IMR-90 (cell line): ENCODE measurements at regions not wholly inside any gene's neighbourhood (a gene's known extent, or its start where the extent isn't known, plus 50 kb on each side); places are given as distances from the start of the nearest gene placed in this dataset.

Experiments used
- ATAC-seq: fragments of 200-7000 bp; cut with Tn5 transposase; 2 replicates; pipeline ENCODE4 v1.9.1; 2020; ENCODE audit warnings: low read depth, mild to moderate bottlenecking, moderate library complexity
- BruUV-seq: library from RNA; stranded (reverse); fragments of 400-500 nt; replicated peaks from 2 replicates; lab custom pipeline; 2021; lab: Mats Ljungman, UMichigan
- CTCF ChIA-PET: fragments of 300-600 bp; formaldehyde crosslinking; extraction: SDS; loops from one replicate; lab custom pipeline; 2021; ENCODE audit warnings: antibody characterized with exemption; lab: Yijun Ruan, JAX
- POLR2A ChIA-PET: fragments of 300-600 bp; sonication (Branson Sonifier 250); formaldehyde crosslinking; loops from one replicate; lab custom pipeline; 2022; ENCODE audit warnings: antibody characterized with exemption; ENCODE audit not compliant: unreplicated experiment; lab: Charles Lee
- DNase-seq: peaks from one replicate; pipeline ENCODE4 v3.0.0; 2013
- H2AFZ ChIP-seq: replicated peaks from 2 replicates; pipeline ENCODE3; 2013; ENCODE audit warnings: low read length, mild to moderate bottlenecking; ENCODE audit not compliant: poor library complexity
- H2AK5ac ChIP-seq: 2 replicates; pipeline ENCODE4 v1.6.1; 2013; ENCODE audit warnings: low read depth, low read length, inconsistent platforms
- H2AK9ac ChIP-seq: replicated peaks from 2 replicates; pipeline ENCODE3; 2013; ENCODE audit warnings: mild to moderate bottlenecking, low read depth, low read length, moderate library complexity; ENCODE audit not compliant: poor library complexity
- H2BK120ac ChIP-seq: 2 replicates; pipeline ENCODE4 v1.6.1; 2013; ENCODE audit warnings: low read depth, low read length, inconsistent platforms
- H2BK15ac ChIP-seq: 3 replicates; pipeline ENCODE4 v1.6.1; 2013; ENCODE audit warnings: low read depth, low read length, inconsistent platforms
- H2BK20ac ChIP-seq: 2 replicates; pipeline ENCODE4 v1.6.1; 2013; ENCODE audit warnings: low read depth, mild to moderate bottlenecking, inconsistent platforms, low read length, moderate library complexity
- H2BK5ac ChIP-seq: 2 replicates; pipeline ENCODE4 v1.6.1; 2013; ENCODE audit warnings: mild to moderate bottlenecking, low read depth, low read length, inconsistent platforms; ENCODE audit not compliant: poor library complexity, severe bottlenecking
- H3K14ac ChIP-seq: replicated peaks from 2 replicates; pipeline ENCODE4 v1.6.1; 2013; ENCODE audit warnings: low read depth, low read length, inconsistent platforms
- H3K18ac ChIP-seq: 2 replicates; pipeline ENCODE4 v1.6.1; 2013; ENCODE audit warnings: low read depth, low read length, control low read depth
- H3K23ac ChIP-seq: 2 replicates; pipeline ENCODE4 v1.6.1; 2013; ENCODE audit warnings: low read depth, low read length, inconsistent platforms
- H3K27ac ChIP-seq: 2 replicates; pipeline ENCODE4 v1.5.1; 2013; ENCODE audit warnings: mild to moderate bottlenecking, control low read depth, low read length; ENCODE audit not compliant: insufficient read depth
- H3K27me3 ChIP-seq: 2 replicates; pipeline ENCODE4 v1.6.1; 2013; ENCODE audit warnings: low read length; ENCODE audit not compliant: control insufficient read depth, insufficient read depth
- H3K36me3 ChIP-seq: 2 replicates; pipeline ENCODE4 v1.6.1; 2013; ENCODE audit warnings: low read length, mixed read lengths; ENCODE audit not compliant: control insufficient read depth, insufficient read depth
- H3K4ac ChIP-seq: 2 replicates; pipeline ENCODE4 v1.6.1; 2013; ENCODE audit warnings: low read depth, low read length, inconsistent platforms
- H3K4me1 ChIP-seq: 2 replicates; pipeline ENCODE4 v1.6.1; 2013; ENCODE audit warnings: low read length, mixed read lengths; ENCODE audit not compliant: control insufficient read depth, insufficient read depth
- H3K4me2 ChIP-seq: 2 replicates; pipeline ENCODE4 v1.6.1; 2013; ENCODE audit warnings: low read depth, mild to moderate bottlenecking, control low read depth, low read length, moderate library complexity
- H3K4me3 ChIP-seq: 2 replicates; pipeline ENCODE4 v1.5.1; 2013; ENCODE audit warnings: low read depth, mild to moderate bottlenecking, control low read depth, low read length, moderate library complexity; ENCODE audit not compliant: insufficient read depth
- H3K56ac ChIP-seq: 2 replicates; pipeline ENCODE4 v1.6.1; 2013; ENCODE audit warnings: low read length, inconsistent platforms; ENCODE audit not compliant: insufficient read depth; ENCODE audit errors: extremely low read depth
- H3K79me1 ChIP-seq, 2 experiments: 2 replicates each; pipeline ENCODE4 v1.6.1; 2013; ENCODE audit warnings: low read length in 2 of 2, inconsistent platforms in 1 of 2, low read depth in 1 of 2
- H3K9ac ChIP-seq: 2 replicates; pipeline ENCODE4 v1.6.1; 2013; ENCODE audit warnings: low read depth, low read length, control low read depth
- H3K9me1 ChIP-seq: 2 replicates; pipeline ENCODE4 v1.6.1; 2013; ENCODE audit warnings: low read length, inconsistent platforms; ENCODE audit not compliant: insufficient read depth
- H3K9me3 ChIP-seq: 2 replicates; pipeline ENCODE4 v1.6.1; 2013; ENCODE audit warnings: low read length; ENCODE audit not compliant: control insufficient read depth, insufficient read depth
- H4K20me1 ChIP-seq: 2 replicates; pipeline ENCODE4 v1.6.1; 2013; ENCODE audit warnings: low read length, inconsistent platforms; ENCODE audit not compliant: insufficient read depth
- H4K5ac ChIP-seq: 2 replicates; pipeline ENCODE4 v1.6.1; 2013; ENCODE audit warnings: mild to moderate bottlenecking, low read depth, low read length, control low read depth
- H4K8ac ChIP-seq, 2 experiments: 2 replicates each; pipeline ENCODE4 v1.6.1; 2013; ENCODE audit warnings: low read depth in 2 of 2, low read length in 2 of 2, control low read depth in 1 of 2, inconsistent platforms in 1 of 2
- H4K91ac ChIP-seq: 2 replicates; pipeline ENCODE4 v1.6.1; 2013; ENCODE audit warnings: low read depth, low read length, inconsistent platforms; ENCODE audit not compliant: insufficient read depth
- BHLHE40 ChIP-seq: fragments of 150-350 bp; IDR thresholded peaks from 2 replicates; pipeline ENCODE4 v1.6.1; 2016; ENCODE audit warnings: mild to moderate bottlenecking, low read depth, low read length
- CEBPB ChIP-seq: IDR thresholded peaks from 2 replicates; pipeline ENCODE4 v1.6.1; 2012; ENCODE audit warnings: low read depth, low read length, improper control_type of control experiment
- CHD1 ChIP-seq: IDR thresholded peaks from 2 replicates; pipeline ENCODE4 v1.6.1; 2012; ENCODE audit warnings: low read depth, low read length, improper control_type of control experiment
- CTCF ChIP-seq: conservative IDR thresholded peaks from 2 replicates; pipeline ENCODE4 v1.5.1; 2012; ENCODE audit warnings: mild to moderate bottlenecking, low read depth, low read length, improper control_type of control experiment
- ELK1 ChIP-seq: fragments of 150-350 bp; IDR thresholded peaks from 2 replicates; pipeline ENCODE4 v1.6.1; 2016; ENCODE audit warnings: low read depth, mild to moderate bottlenecking, low read length, moderate library complexity, borderline replicate concordance
- FOS ChIP-seq: fragments of 150-350 bp; IDR thresholded peaks from 2 replicates; pipeline ENCODE4 v1.6.1; 2016; ENCODE audit warnings: low read depth, low read length
- MAFK ChIP-seq: IDR thresholded peaks from 2 replicates; pipeline ENCODE4 v1.6.1; 2012; ENCODE audit warnings: low read depth, low read length, improper control_type of control experiment
- MAZ ChIP-seq: IDR thresholded peaks from 2 replicates; pipeline ENCODE4 v1.6.1; 2012; ENCODE audit warnings: low read depth, mild to moderate bottlenecking, low read length, improper control_type of control experiment, moderate library complexity, borderline replicate concordance
- NFE2L2 ChIP-seq: fragments of 150-350 bp; IDR thresholded peaks from 2 replicates; pipeline ENCODE4 v1.6.1; 2016; ENCODE audit warnings: low read depth, mild to moderate bottlenecking, low read length
- POLR2A ChIP-seq: IDR thresholded peaks from 2 replicates; pipeline ENCODE4 v1.6.1; 2012; ENCODE audit warnings: mild to moderate bottlenecking, low read depth, low read length
- RFX5 ChIP-seq: IDR thresholded peaks from 2 replicates; pipeline ENCODE4 v1.8.0; 2012; ENCODE audit warnings: low read depth, mild to moderate bottlenecking, low read length, moderate library complexity
- USF2 ChIP-seq: fragments of 150-350 bp; IDR thresholded peaks from 2 replicates; pipeline ENCODE4 v1.6.1; 2017; ENCODE audit warnings: mild to moderate bottlenecking, antibody characterized with exemption, low read length, low read depth
- dilution Hi-C: fragments of 300-500 bp; cut with HindIII; formaldehyde crosslinking; loops from one replicate; pipeline ENCODE4 v1.14.3; 2018; ENCODE audit warnings: low sequenced_read_pairs; ENCODE audit not compliant: unreplicated experiment
- in situ Hi-C: fragments of 300-500 bp; cut with MboI; formaldehyde crosslinking; loops from 3 replicates; pipeline ENCODE4 v1.14.3; 2019; ENCODE audit warnings: low sequenced_read_pairs, inconsistent platforms, mixed read lengths
- intact Hi-C: fragments of 100-400 bp; cut with micrococcal nuclease; formaldehyde crosslinking; loops from 2 replicates; pipeline ENCODE4 v1.10.0; 2022

- dilution Hi-C loops, result no loop called here
- CTCF ChIA-PET, result no interaction called here
Observed at GRCh38 chr3:164537485-164537884, 540.8 kb downstream of the SI start.

More at GRCh38 chr3:164537485-164537884, 540.8 kb downstream of the SI start:
- H3K4me2 ChIP-seq, result no peak overlapping the region
- H3K4ac ChIP-seq, result no peak overlapping the region
- H2AFZ ChIP-seq, result no peak overlapping the region
- in situ Hi-C loops (no loop called here), intact Hi-C loops (no loop called here)
- no peak overlapping the region for H2BK120ac ChIP-seq
- no peak overlapping the region for H3K4me3 ChIP-seq
- no peak overlapping the region for H3K23ac ChIP-seq
- no peak overlapping the region for H3K18ac ChIP-seq
- ATAC-seq (no peak), DNase-seq (no peak)
- no peak overlapping the region for H4K91ac ChIP-seq
- no peak overlapping the region for H3K56ac ChIP-seq
- no peaks in the 10 kb centered on the region for H3K79me1 ChIP-seq
- no peaks in the 10 kb centered on the region for H3K9me1 ChIP-seq
- no peak overlapping the region for H3K14ac ChIP-seq
- H4K20me1 ChIP-seq, result no peaks in the 10 kb centered on the region
- no peak overlapping the region for H2BK15ac ChIP-seq
- POLR2A ChIA-PET, result no interaction called here
- H2AK5ac ChIP-seq, result no peak overlapping the region
- H3K36me3 ChIP-seq, result no peaks in the 10 kb centered on the region
- H4K5ac ChIP-seq, result no peak overlapping the region
- no peak overlapping the region for H2BK5ac ChIP-seq
- H2BK20ac ChIP-seq, result no peak overlapping the region
- no peak overlapping the region for H4K8ac ChIP-seq
- BruUV-seq, result no TSS peak
- H3K9me3 ChIP-seq, result peaks cover 2% of the 10 kb centered on the region; the same call in 1 of the 2 replicates
- H3K27ac ChIP-seq, result no peak overlapping the region
- H3K9ac ChIP-seq, result no peak overlapping the region
- no peaks in the 10 kb centered on the region for H3K27me3 ChIP-seq
- TF ChIP-seq NFE2L2 (no peak), POLR2A (no peak), ELK1 (no peak), BHLHE40 (no peak), MAZ (no peak), CTCF (no peak), MAFK (no peak), FOS (no peak), USF2 (no peak), CHD1 (no peak), RFX5 (no peak), CEBPB (no peak)
- H2AK9ac ChIP-seq, result no peak overlapping the region
- H3K4me1 ChIP-seq, result no peaks in the 10 kb centered on the region
